Keratinocyte (primary cell): ENCODE measurements at regions not wholly inside any gene's neighbourhood (a gene's known extent, or its start where the extent isn't known, plus 50 kb on each side); places are given as distances from the start of the nearest gene placed in this dataset.

Source experiments
- DNase-seq: peaks from one replicate; pipeline ENCODE4 v3.0.0-alpha.2; 2011; ENCODE audit warnings: low read depth, missing footprints, low spot score
- FAIRE-seq: peaks from 2 replicates; lab custom pipeline; 2011; peaks lifted over from hg19 to GRCh38; lab: Jason Lieb, UNC
- H2AFZ ChIP-seq: 2 replicates; pipeline ENCODE4 v1.6.0; 2012; ENCODE audit warnings: low read length, control low read depth, inconsistent platforms; ENCODE audit not compliant: control insufficient read depth
- H3K27ac ChIP-seq: 2 replicates; pipeline ENCODE4 v1.5.1; 2011; ENCODE audit warnings: low read length; ENCODE audit not compliant: control insufficient read depth, insufficient read depth
- H3K27me3 ChIP-seq: 3 replicates; pipeline ENCODE4 v1.6.0; 2011; ENCODE audit warnings: low read length; ENCODE audit not compliant: control insufficient read depth, insufficient read depth; ENCODE audit errors: extremely low read depth
- H3K36me3 ChIP-seq, 2 experiments: 2 replicates in 1 of 2; 3 replicates in 1 of 2; pipeline ENCODE4 v1.5.1; 2011; ENCODE audit warnings: low read length in 2 of 2, mild to moderate bottlenecking in 1 of 2; ENCODE audit not compliant: control insufficient read depth in 2 of 2, insufficient read depth in 2 of 2; ENCODE audit errors: extremely low read depth in 1 of 2
- H3K4me1 ChIP-seq: 3 replicates; pipeline ENCODE4 v1.5.1; 2011; ENCODE audit warnings: low read length; ENCODE audit not compliant: control insufficient read depth, insufficient read depth; ENCODE audit errors: extremely low read depth
- H3K4me2 ChIP-seq: 3 replicates; pipeline ENCODE4 v1.6.0; 2011; ENCODE audit warnings: low read depth, low read length; ENCODE audit not compliant: control insufficient read depth, insufficient read depth; ENCODE audit errors: extremely low read depth
- H3K4me3 ChIP-seq, 3 experiments: fragments of 200-600 bp in 1 of 3; sonication (generic) in 1 of 3; 2 replicates in 2 of 3; 3 replicates in 1 of 3; pipeline ENCODE4 v1.5.1; 2011 to 2016; ENCODE audit warnings: low read length in 3 of 3, mild to moderate bottlenecking in 3 of 3, control low read depth in 2 of 3, inconsistent platforms in 1 of 3, low read depth in 1 of 3, mixed read lengths in 1 of 3, mixed run types in 1 of 3, moderate library complexity in 1 of 3; ENCODE audit not compliant: control insufficient read depth in 2 of 3, insufficient read depth in 2 of 3; ENCODE audit errors: extremely low read depth in 1 of 3
- H3K79me2 ChIP-seq: 2 replicates; pipeline ENCODE4 v1.6.0; 2012; ENCODE audit warnings: low read length; ENCODE audit not compliant: control insufficient read depth, insufficient read depth
- H3K9ac ChIP-seq: 3 replicates; pipeline ENCODE4 v1.6.0; 2011; ENCODE audit warnings: low read length; ENCODE audit not compliant: control insufficient read depth, insufficient read depth; ENCODE audit errors: extremely low read depth
- H3K9me1 ChIP-seq: 3 replicates; pipeline ENCODE4 v1.6.0; 2011; ENCODE audit warnings: low read length; ENCODE audit not compliant: control insufficient read depth, insufficient read depth; ENCODE audit errors: extremely low read depth
- H3K9me3 ChIP-seq: 2 replicates; pipeline ENCODE4 v1.5.1; 2012; ENCODE audit warnings: low read depth, low read length; ENCODE audit not compliant: control insufficient read depth
- H4K20me1 ChIP-seq: 3 replicates; pipeline ENCODE4 v1.6.0; 2011; ENCODE audit warnings: low read length; ENCODE audit not compliant: control insufficient read depth, insufficient read depth; ENCODE audit errors: extremely low read depth
- EZH2 ChIP-seq: IDR thresholded peaks from one replicate; pipeline ENCODE4 v1.6.1; 2012; ENCODE audit warnings: inconsistent platforms, mild to moderate bottlenecking, low read length, moderate library complexity
- dilution Hi-C: fragments of 300-500 bp; cut with MboI; formaldehyde crosslinking; loops from one replicate; pipeline ENCODE4 v1.7.0; 2020; ENCODE audit warnings: low sequenced_read_pairs; ENCODE audit not compliant: extremely low pct_ligation_motif_present
- TF ChIP-seq, protein P1 (sequence below), 3 experiments: IDR thresholded peaks in 1 of 3; conservative IDR thresholded peaks in 1 of 3; optimal IDR thresholded peaks in 1 of 3; 2 replicates in 2 of 3; 3 replicates in 1 of 3; pipeline versions ENCODE3 to v1.5.1; 2011; ENCODE audit warnings: low read length in 3 of 3, mild to moderate bottlenecking in 3 of 3, moderate library complexity in 2 of 3, control low read depth in 1 of 3, inconsistent platforms in 1 of 3; ENCODE audit not compliant: insufficient read depth in 2 of 3; ENCODE audit errors: extremely low read depth in 1 of 3

DNA sequence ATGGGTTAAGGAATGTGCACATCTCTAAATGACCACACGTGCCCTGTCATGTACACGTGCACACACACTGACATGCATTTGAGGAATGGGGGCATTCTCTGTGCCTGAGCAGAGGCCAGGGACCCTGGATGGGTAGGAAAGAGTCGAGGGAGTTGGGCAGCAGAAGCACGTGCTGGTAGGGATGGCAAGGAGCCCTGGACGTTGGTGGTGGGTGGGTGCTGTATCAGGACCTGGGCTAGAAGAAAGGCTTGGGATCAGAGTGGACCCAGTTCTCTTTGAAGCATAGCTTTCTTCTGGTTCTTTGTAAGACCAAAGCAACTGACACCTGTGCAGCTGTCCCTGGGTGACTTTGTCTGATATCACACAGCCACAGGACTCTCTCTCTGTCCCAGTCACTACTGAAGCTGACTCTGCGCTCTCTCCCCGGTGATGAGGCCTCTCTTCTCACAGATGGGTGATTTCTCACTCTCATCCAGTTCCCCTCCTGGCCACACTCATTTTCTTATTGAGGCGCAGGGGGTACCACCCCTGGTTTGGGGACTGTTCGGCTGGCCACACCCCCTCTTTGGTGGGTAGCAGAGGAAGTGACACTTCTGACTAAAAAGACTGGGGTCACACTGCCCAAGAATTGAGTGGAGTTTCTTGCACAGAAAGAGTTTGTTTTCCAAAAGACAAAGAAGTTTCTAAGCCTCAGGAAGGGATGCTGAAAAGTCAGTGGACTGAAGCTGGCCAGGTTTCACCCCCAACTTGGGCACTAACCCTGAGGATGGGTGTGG lies 171.7 kb upstream of the RTL1 start:
- Histone ChIP-seq H3K4me2 (no peak overlapping the region), H3K4me3 (no peak overlapping the region), H3K27ac (no peak overlapping the region), H3K9ac (no peak overlapping the region), H3K9me3 (no peaks in the 10 kb centered on the region), H3K4me1 (peaks cover 10% of the 10 kb centered on the region), H3K79me2 (no peaks in the 10 kb centered on the region), H2AFZ (no peak overlapping the region), H3K27me3 (peaks cover 37% of the 10 kb centered on the region), H3K9me1 (no peaks in the 10 kb centered on the region), H3K36me3 (no peaks in the 10 kb centered on the region), H4K20me1 (no peaks in the 10 kb centered on the region)
- FAIRE-seq (no peak), DNase-seq (no peak)
- TF ChIP-seq, protein P1, sequence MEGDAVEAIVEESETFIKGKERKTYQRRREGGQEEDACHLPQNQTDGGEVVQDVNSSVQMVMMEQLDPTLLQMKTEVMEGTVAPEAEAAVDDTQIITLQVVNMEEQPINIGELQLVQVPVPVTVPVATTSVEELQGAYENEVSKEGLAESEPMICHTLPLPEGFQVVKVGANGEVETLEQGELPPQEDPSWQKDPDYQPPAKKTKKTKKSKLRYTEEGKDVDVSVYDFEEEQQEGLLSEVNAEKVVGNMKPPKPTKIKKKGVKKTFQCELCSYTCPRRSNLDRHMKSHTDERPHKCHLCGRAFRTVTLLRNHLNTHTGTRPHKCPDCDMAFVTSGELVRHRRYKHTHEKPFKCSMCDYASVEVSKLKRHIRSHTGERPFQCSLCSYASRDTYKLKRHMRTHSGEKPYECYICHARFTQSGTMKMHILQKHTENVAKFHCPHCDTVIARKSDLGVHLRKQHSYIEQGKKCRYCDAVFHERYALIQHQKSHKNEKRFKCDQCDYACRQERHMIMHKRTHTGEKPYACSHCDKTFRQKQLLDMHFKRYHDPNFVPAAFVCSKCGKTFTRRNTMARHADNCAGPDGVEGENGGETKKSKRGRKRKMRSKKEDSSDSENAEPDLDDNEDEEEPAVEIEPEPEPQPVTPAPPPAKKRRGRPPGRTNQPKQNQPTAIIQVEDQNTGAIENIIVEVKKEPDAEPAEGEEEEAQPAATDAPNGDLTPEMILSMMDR (optimal IDR thresholded peaks at IDR 0.05 in 1 of 3, IDR thresholded peaks at IDR 0.05 in 1 of 3, conservative IDR thresholded peaks at IDR 0.05 in 1 of 3; ENCODE audit: extremely low read depth in 1 of 3, insufficient read depth in 2 of 3, low read length in 3 of 3), result no peak
- no peak for TF ChIP-seq EZH2
- dilution Hi-C loops, result no loop called here

DNA sequence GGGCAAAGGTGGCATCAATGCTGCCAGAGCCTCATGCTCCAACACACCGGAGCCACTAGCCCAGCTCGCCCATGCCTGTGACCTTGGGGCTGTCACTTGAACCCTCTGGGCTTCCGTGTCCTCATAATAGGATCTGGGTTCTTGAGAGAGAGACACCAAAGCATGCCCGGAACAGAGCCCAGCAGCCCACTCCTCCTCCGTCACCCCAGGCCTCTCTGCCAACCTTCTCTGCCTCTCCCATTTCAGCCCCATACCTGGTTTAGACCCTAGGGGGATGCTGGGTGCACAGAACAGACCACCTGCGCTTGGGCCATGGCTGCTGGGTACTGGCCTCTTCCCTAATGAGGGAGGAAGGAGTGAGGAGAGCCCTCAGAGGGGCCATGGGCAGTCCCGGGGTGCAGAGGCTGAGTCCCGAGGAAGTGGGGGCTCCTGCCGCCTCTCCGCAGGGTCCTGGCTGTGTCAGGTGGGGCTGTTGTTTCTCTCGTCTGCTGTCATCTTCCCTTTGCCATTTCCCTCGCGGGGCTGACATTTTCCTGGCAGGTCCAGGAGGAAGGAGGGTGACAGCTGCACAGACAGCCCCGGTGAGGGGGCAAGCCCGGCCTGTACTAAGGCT lies 172.4 kb upstream of the RTL1 start:
- Histone ChIP-seq H3K36me3 (no peaks in the 10 kb centered on the region), H3K9me1 (no peaks in the 10 kb centered on the region), H3K27ac (no peak overlapping the region), H2AFZ (no peak overlapping the region), H3K9ac (no peak overlapping the region), H3K4me2 (no peak overlapping the region), H3K79me2 (no peaks in the 10 kb centered on the region), H3K4me1 (peaks cover 10% of the 10 kb centered on the region), H3K9me3 (no peaks in the 10 kb centered on the region), H4K20me1 (no peaks in the 10 kb centered on the region), H3K27me3 (peaks cover 37% of the 10 kb centered on the region), H3K4me3 (no peak overlapping the region)
- dilution Hi-C loops, result no loop called here
- TF ChIP-seq EZH2, result no peak
- TF ChIP-seq, protein P1 (optimal IDR thresholded peaks at IDR 0.05 in 1 of 3, IDR thresholded peaks at IDR 0.05 in 1 of 3, conservative IDR thresholded peaks at IDR 0.05 in 1 of 3; ENCODE audit: extremely low read depth in 1 of 3, insufficient read depth in 2 of 3, low read length in 3 of 3), result no peak
- DNase-seq (no peak), FAIRE-seq (no peak)
